NCI-H187 (cell line): ENCODE measurements at regions not wholly inside any gene's neighbourhood (a gene's known extent, or its start where the extent isn't known, plus 50 kb on each side); places are given as distances from the start of the nearest gene placed in this dataset.
"Not testable (repeated sequence)": the region's sequence is repeated elsewhere in the genome, so short reads cannot be mapped to it uniquely, and the experiment has no call there.

Experiments
- DNase-seq, 2 experiments: peaks; one replicate each; lab custom pipeline; 2025; lab: John Stamatoyannopoulos, UW

DNA sequence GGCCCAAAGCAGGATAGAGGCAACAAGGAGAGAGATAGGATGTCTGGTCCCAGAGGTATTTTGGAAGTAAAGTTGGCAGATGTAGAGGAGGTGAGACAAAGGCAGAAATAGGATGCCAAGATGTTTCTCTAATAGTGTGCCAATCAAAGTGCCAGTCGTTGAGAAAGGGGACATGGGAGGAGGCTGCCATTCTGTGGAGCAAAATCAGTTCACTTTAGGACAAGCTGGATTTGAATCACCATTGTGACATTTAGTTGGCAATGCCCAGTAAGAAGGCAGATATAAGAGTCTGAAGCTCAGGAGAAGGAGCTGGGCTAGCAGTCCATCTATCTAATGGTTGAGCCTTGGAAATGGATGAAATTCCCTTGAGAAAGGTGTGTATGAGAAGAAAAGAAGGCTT is 53.8 kb downstream of the ADRB2 start:
- DNase-seq: no peak

DNA sequence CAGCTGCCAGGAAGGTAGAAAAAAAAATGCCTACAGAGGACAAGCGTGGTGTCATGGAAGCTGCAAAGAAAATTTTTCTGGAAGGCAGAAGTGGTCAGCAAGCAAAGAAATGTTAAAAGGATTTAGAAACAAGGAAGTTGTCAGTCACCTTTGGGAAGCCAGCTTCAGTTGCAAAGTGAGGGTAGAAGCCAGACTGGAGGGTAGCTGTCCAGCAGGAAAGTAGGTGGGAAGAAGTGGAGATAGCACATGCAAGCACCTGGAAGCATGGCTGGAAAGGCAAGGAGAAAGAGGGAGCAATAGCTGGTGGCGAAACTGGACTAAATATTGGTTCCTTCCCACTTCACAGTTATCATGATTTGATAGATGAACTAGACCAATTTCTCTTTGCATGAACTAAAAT is 54.3 kb downstream of the ADRB2 start:
- DNase-seq: no peak

DNA sequence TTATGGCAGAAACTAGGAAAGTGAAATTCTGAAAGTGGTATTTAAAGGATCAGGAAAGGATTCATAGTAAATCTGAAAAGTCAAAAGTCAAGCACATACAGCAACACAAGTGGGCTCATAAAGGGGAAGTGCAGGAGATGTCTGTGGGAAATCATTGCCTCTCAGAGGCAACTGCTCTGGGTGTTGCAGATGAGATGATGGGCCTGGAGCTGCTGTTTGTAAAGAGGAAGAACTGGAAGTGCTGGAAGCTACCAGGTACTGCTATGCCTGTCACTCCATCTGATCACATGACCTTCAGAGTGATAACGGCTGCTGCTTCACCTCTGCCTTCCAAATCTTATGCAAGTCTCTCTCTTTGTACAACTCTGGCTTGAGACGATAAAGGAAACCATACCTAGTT is 55.9 kb downstream of the ADRB2 start:
- DNase-seq: no peak

- DNase-seq: peak in 1 of 2 experiments; percentile 28
Measured at GRCh38 chr5:148884339-148885020, 58.1 kb downstream of the ADRB2 start.

GRCh38 chr5:148887123-148887881 is 60.9 kb downstream of the ADRB2 start:
- DNase-seq: no peak

DNA sequence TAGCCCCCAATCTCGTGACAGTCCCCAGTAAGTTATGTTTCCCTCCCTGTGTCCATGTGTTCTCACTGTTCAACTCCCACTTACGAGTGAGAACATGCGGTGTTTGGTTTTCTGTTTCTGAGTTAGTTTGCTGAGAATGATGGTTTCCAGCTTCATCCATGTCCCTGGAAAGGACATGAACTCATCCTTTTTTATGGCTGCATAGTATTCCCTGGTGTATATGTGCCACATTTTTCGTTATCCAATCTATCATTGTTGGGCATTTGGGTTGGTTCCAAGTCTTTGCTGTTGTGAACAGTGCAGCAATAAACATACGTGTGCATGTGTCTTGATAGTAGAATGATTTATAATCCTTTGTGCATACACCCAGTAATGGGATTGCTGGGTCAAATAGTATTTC is 63.5 kb downstream of the ADRB2 start:
- not testable (repeated sequence) for DNase-seq

DNA sequence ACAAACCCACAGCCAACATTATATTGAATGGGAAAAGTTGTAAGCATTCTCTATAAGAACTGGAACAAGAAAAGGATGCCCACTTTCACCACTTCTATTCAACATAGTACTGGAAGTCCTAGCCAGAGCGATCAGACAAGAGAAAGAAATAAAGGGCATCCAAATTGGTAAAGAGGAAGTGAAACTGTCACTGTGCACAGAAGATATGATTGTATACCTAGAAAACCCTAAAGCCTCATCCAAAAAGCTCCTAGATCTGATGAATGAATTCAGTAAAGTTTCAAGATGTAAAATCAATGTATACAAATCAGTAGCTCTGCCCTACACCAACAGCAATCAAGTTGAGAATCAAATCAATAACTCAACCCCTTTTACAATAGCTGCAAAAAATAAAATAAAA is 69.0 kb downstream of the ADRB2 start:
- not testable (repeated sequence) for DNase-seq

GRCh38 chr5:148897842-148898241 is 71.4 kb downstream of the ADRB2 start:
- DNase-seq: no peak

DNA sequence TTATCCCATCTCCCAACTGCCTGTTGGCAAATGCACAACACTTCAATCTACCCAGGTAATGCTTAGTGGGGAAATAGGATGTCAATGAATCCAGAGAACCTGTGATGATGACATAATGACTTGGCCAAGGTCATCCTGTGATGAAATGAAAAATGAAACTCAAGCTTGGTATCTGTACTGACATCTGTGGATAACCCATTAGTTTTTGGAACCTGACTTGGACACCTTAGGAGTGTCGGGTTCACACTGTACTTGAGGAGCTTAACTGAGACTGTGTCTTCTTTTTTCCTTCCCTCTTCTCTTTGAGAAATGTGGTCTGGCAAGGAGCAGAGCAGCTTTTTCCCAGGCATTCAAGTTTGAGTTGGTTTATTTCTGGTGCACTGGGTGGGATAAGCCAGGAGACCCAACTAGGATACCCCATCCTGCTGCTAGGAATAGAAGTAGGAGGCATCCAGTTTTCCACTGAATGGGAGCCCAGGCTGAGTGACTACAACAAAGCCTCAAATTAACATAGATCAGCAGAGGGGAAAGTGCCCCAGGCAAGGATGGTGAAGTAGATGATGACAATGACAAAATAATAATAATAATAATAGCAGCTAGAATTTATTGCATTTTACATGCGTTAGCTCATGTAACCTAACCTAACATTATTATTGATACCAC is 72.1 kb downstream of the ADRB2 start:
- no peak for DNase-seq

GRCh38 chr5:148899993-148900392 is 73.6 kb downstream of the ADRB2 start:
- DNase-seq: no peak

DNA sequence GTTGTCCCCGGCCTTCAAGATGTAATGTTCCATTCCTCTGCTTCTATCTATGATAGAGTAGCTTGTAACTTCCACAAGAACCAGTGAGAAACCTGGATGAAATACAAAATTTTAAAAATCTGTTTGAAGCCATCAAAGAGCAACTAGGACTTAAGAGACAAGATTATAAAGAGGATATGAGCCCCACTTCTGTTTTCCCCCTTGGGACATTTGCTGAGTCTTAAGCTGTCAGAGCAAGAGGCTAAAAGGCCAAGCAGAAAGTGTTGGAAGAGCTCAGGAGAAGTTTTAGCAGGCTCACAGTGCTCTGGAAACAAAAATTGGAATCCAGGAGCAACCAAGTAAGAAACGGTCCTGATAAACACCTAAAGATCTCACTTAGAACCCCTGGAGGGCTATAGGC is 76.1 kb downstream of the ADRB2 start:
- DNase-seq: no peak

GRCh38 chr5:148903587-148903986 is 77.2 kb downstream of the ADRB2 start:
- DNase-seq: no peak

GRCh38 chr5:148904440-148904839 is 78.0 kb downstream of the ADRB2 start:
- no peak for DNase-seq

DNA sequence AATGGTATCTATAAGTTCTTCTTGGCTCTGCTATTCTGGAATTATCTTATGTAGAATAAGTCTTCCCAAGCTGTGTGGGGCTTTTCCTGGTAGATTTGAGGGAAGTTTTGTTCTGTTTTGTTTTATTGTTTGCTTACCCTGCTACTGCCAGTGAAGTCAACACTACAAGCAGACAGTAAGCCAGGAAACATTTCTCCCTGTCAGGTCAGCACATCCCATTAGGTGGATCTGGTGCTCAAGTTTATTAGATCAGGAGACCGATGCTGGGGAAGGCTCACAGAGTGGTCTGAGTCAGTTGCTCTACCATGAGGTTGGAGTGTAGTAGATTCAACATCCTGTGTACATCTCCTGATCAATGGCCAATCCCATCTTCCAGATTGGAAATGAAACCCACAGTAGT is 79.1 kb downstream of the ADRB2 start:
- no peak for DNase-seq

GRCh38 chr5:148906968-148907367 is 80.6 kb downstream of the ADRB2 start:
- no peak for DNase-seq

DNA sequence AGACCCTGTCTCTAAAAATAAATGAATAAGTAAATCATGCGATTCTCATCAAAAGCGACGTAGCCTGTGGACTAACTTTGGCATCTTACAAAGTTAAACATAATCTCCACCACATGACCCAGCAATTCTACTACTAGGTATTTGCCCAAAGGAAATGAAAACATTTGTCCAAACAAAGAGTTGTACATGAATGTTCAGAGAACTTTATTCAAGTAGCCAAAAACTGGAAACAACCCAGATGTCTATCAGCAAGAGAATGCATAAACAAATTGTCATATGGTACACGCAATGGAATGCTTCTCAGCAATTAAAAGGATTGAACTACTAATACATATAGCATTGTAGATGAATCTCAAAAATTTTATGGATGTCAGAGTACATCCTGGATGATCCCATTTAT is 82.6 kb downstream of the ADRB2 start:
- no peak for DNase-seq

GRCh38 chr5:148909766-148910165 is 83.4 kb downstream of the ADRB2 start:
- no peak for DNase-seq

- DNase-seq: no peak
Measured at GRCh38 chr5:148910216-148910615, 83.8 kb downstream of the ADRB2 start.

- DNase-seq: no peak
Measured at GRCh38 chr5:148910686-148911361, 84.4 kb downstream of the ADRB2 start.

- no peak for DNase-seq
Measured at GRCh38 chr5:148911386-148911785, 85.0 kb downstream of the ADRB2 start.

DNA sequence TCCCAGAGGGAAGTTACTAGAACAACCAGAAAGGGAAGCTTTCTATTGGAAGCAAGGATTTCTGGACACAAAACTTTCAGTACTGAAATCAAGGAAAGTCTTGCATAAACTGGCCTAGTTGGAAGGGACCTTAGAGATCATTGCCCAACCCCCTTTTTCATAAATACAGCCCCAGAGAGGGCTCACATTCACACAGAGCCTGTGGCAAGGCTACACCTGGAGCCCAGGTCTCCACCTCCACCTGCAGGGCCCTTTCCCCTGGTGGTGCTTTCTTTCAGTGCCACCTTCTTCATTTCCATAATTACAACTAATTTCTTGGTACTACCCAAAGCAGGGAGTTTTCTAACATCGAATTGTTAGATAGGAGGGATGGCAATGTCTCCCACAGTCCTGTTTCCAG is 85.7 kb downstream of the ADRB2 start:
- DNase-seq: no peak

DNA sequence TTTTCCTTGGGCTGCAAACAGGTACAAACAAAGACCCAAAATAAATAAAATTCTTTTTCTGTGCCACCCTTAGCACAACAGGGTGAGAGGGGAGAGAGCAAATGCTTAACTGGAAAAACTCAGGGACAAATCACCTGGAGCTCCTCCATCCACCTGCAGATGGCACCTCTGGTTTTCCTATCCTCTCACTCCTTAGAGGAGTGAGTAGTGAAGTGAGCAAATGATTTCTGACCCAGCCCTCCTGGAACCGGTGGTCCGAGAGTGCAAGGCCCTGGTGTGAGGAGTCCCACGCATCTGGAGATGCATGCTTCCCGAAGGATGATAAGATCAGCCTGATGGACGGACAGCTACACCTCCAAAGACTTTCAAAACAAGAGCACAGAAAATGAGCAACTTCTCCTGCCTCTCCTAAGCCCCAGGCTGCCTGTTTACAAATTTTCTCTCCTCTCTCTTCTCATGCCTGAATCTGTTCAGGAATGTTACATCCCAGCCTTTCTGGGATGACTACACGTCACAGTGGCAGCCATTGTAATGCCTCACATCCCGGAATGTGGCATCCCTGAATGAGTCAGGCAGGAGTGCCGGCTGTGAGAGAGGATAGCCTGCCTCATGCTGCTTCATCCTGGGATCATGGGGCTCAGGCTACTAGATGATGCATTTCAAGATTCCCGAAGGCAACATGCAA is 86.4 kb downstream of the ADRB2 start:
- no peak for DNase-seq
